Activated CD4-positive, alpha-beta T cell treated with anti-CD3 and anti-CD28 coated beads, Interleukin-2, amount 10 ng/mL, durations not matched to agents 7 days and 5 days (primary cell): ENCODE measurements at regions not wholly inside any gene's neighbourhood (a gene's known extent, or its start where the extent isn't known, plus 50 kb on each side); places are given as distances from the start of the nearest gene placed in this dataset.
"Not testable (repeated sequence)": the region's sequence is repeated elsewhere in the genome, so short reads cannot be mapped to it uniquely, and the experiment has no call there.

ENCODE experiments used
- CTCF ChIA-PET: fragments of 350-600 bp; sonication (Branson Sonifier 250); formaldehyde crosslinking; loops from one replicate; lab custom pipeline; 2021; ENCODE audit warnings: antibody characterized with exemption; lab: Charles Lee
- POLR2A ChIA-PET: fragments of 350-600 bp; sonication (Branson Sonifier 250); formaldehyde crosslinking; loops from one replicate; lab custom pipeline; 2021; ENCODE audit warnings: antibody characterized with exemption; lab: Charles Lee
- DNase-seq: peaks from one replicate; pipeline ENCODE4 v3.0.0-alpha.2; 2020
- H3K27ac Mint-ChIP-seq: one replicate; pipeline ENCODE4 v1.8.0; 2021; ENCODE audit warnings: mild to moderate bottlenecking, moderate library complexity, mixed read lengths
- H3K27me3 Mint-ChIP-seq: one replicate; pipeline ENCODE4 v1.8.0; 2021; ENCODE audit warnings: mixed read lengths
- H3K36me3 Mint-ChIP-seq: one replicate; pipeline ENCODE4 v1.8.0; 2021; ENCODE audit warnings: low read depth, mixed read lengths
- H3K4me1 Mint-ChIP-seq: one replicate; pipeline ENCODE4 v1.8.0; 2021; ENCODE audit warnings: mixed read lengths
- H3K4me3 Mint-ChIP-seq: one replicate; pipeline ENCODE4 v1.8.0; 2021; ENCODE audit warnings: mild to moderate bottlenecking, moderate library complexity, mixed read lengths
- H3K9me3 Mint-ChIP-seq: one replicate; pipeline ENCODE4 v1.8.0; 2021; ENCODE audit warnings: mixed read lengths

DNA sequence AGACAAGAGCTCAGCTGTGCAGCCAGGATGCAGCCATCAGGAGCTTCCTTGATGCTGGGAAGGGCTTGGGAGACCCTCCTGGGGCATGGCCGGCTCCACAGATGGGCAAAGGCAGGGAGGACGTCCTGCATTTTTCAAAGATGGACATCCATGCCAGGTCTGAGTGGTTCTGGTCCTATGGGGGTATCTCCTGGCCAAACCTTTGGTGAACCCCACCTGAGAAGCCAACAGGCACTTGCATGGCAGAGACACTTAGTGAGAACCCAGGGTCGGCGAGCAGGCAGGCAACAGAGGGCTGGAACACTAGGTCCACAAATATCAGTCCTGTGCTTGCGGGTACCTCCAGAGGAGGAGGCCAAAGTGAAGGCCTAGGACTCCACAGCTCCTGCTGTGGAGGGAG, 70.0 kb downstream of the KCTD15 start:
- POLR2A ChIA-PET, result no interaction called here
- H3K27me3 Mint-ChIP-seq, result peaks cover 3% of the 10 kb centered on the region
- CTCF ChIA-PET, result no interaction called here
- H3K4me1 Mint-ChIP-seq, result no peaks in the 10 kb centered on the region
- H3K4me3 Mint-ChIP-seq, result no peak overlapping the region
- no peaks in the 10 kb centered on the region for H3K9me3 Mint-ChIP-seq
- DNase-seq, result no peak
- H3K36me3 Mint-ChIP-seq, result no peaks in the 10 kb centered on the region
- H3K27ac Mint-ChIP-seq, result no peak overlapping the region

DNA sequence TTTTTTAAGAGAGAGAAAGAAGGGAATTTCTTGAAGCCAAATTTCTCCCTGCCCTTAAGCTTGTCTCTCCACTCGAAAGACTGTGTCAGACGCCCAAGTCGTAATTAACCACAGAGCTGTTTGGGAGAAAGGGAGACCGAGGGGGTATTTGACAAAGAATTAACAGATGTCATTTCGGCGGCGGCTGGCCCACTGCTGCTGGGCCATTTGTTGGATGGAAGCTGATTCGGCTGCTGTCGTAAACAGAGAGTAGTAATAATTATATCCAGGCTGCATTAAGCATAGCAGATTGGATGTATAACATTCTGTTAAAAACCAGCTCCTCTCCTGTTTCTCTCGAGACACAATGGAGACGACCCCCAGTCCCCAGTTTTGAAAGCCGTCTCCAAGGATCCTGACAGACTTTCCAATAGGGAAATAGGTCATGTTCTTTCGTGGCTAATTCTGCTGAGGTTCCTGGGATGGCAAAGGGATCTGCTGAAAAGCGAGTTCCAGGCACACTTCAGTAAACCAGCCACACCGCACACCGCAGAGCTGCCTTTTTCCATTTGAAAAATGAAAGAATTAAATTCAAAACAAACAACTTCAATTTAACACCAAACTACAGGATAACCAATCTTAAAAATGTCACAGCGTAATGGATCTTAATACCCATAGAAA, 71.5 kb downstream of the KCTD15 start:
- no peak overlapping the region for H3K4me3 Mint-ChIP-seq
- no peak for DNase-seq
- POLR2A ChIA-PET, result no interaction called here
- peaks cover 1% of the 10 kb centered on the region for H3K27me3 Mint-ChIP-seq
- H3K9me3 Mint-ChIP-seq, result no peaks in the 10 kb centered on the region
- no peaks in the 10 kb centered on the region for H3K36me3 Mint-ChIP-seq
- no peaks in the 10 kb centered on the region for H3K4me1 Mint-ChIP-seq
- CTCF ChIA-PET, result no interaction called here
- H3K27ac Mint-ChIP-seq, result no peak overlapping the region

- ChIA-PET CTCF (no interaction called here), POLR2A (no interaction called here)
- no peak overlapping the region for H3K4me3 Mint-ChIP-seq
- no peak overlapping the region for H3K27ac Mint-ChIP-seq
- peaks cover 1% of the 10 kb centered on the region for H3K27me3 Mint-ChIP-seq
- H3K9me3 Mint-ChIP-seq, result no peaks in the 10 kb centered on the region
- H3K36me3 Mint-ChIP-seq, result no peaks in the 10 kb centered on the region
- DNase-seq, result no peak
- H3K4me1 Mint-ChIP-seq, result no peaks in the 10 kb centered on the region
Measured at GRCh38 chr19:33868788-33869412, 72.2 kb downstream of the KCTD15 start.

- H3K4me3 Mint-ChIP-seq, POLR2A ChIA-PET, H3K27me3 Mint-ChIP-seq, H3K27ac Mint-ChIP-seq, DNase-seq, H3K9me3 Mint-ChIP-seq, H3K36me3 Mint-ChIP-seq, H3K4me1 Mint-ChIP-seq: not testable (repeated sequence)
- CTCF ChIA-PET, result interaction anchor here (1.3 kb wide), 1 partner anchor 92 kb away, joined by 3 read pairs; no protein-coding TSS in a partner anchor
Measured at GRCh38 chr19:33870298-33870932, 73.7 kb downstream of the KCTD15 start.

DNA sequence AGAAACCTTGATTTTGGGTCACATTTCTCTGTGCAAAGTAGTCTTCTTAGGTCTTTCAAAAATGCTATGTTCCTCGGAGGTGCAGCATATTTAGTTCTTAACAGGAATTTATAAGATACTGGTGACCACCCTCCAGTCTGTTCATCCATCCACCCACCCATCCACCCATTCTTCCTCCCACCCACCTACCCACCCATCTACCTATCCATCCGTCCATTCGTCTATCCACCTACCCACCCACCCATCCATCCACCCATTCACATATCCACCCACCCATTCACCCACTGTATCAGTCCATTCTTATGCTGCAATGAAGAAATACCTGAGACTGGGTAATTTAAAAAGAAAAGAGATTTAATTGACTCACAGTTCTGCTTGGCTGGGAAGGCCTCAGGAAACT, 74.9 kb downstream of the KCTD15 start:
- no peaks in the 10 kb centered on the region for H3K36me3 Mint-ChIP-seq
- POLR2A ChIA-PET, result no interaction called here
- CTCF ChIA-PET, result interaction anchor here (1.3 kb wide), 1 partner anchor 94 kb away, joined by 3 read pairs; no protein-coding TSS in a partner anchor
- no peak overlapping the region for H3K4me3 Mint-ChIP-seq
- H3K9me3 Mint-ChIP-seq, result no peaks in the 10 kb centered on the region
- no peak for DNase-seq
- H3K27ac Mint-ChIP-seq, result peak overlapping the region; percentile 31
- peaks cover 1% of the 10 kb centered on the region for H3K27me3 Mint-ChIP-seq
- H3K4me1 Mint-ChIP-seq, result no peaks in the 10 kb centered on the region

GRCh38 chr19:33872445-33873320, 76.0 kb downstream of the KCTD15 start:
- no peak for DNase-seq
- H3K9me3 Mint-ChIP-seq, result no peaks in the 10 kb centered on the region
- no peaks in the 10 kb centered on the region for H3K4me1 Mint-ChIP-seq
- no peak overlapping the region for H3K27ac Mint-ChIP-seq
- H3K4me3 Mint-ChIP-seq, result no peak overlapping the region
- H3K36me3 Mint-ChIP-seq, result no peaks in the 10 kb centered on the region
- peaks cover 1% of the 10 kb centered on the region for H3K27me3 Mint-ChIP-seq
- ChIA-PET CTCF (no interaction called here), POLR2A (no interaction called here)

- H3K4me1 Mint-ChIP-seq, result no peaks in the 10 kb centered on the region
Measured at GRCh38 chr19:33875071-33875470, 78.4 kb downstream of the KCTD15 start.

DNA sequence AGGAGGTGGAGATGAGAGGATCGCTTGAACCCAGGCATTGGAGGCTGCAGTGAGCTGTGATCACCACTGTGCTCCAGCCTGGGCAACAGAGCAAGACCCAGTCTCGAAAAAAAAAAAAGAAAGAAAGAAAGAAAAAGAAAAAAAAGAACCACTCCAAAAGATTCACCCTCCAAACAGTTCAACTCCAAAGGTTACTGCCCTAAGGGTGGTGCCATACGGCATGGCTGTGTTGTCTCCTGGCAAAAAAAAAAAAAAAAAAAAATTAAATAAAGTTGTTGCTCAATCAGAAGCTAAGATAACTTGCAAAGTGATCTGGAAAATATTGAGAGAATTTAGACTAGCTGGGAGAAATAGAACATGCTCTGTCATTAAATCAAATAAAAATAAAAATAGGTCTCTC, 79.5 kb downstream of the KCTD15 start:
- Mint-ChIP-seq H3K27ac (no peak overlapping the region), H3K9me3 (no peaks in the 10 kb centered on the region), H3K36me3 (no peaks in the 10 kb centered on the region), H3K4me1 (no peaks in the 10 kb centered on the region), H3K27me3 (no peaks in the 10 kb centered on the region), H3K4me3 (no peak overlapping the region)
- DNase-seq, result no peak
- ChIA-PET POLR2A (no interaction called here), CTCF (interaction anchor here (0.6 kb wide), 1 partner anchor 357 kb away, joined by 3 read pairs; no protein-coding TSS in a partner anchor)

More at GRCh38 chr19:33875071-33875470, 78.4 kb downstream of the KCTD15 start:
- Mint-ChIP-seq H3K36me3 (no peaks in the 10 kb centered on the region), H3K4me3 (no peak overlapping the region), H3K27me3 (no peaks in the 10 kb centered on the region), H3K9me3 (no peaks in the 10 kb centered on the region), H3K27ac (no peak overlapping the region)
- ChIA-PET POLR2A (no interaction called here), CTCF (no interaction called here)
- no peak for DNase-seq

DNA sequence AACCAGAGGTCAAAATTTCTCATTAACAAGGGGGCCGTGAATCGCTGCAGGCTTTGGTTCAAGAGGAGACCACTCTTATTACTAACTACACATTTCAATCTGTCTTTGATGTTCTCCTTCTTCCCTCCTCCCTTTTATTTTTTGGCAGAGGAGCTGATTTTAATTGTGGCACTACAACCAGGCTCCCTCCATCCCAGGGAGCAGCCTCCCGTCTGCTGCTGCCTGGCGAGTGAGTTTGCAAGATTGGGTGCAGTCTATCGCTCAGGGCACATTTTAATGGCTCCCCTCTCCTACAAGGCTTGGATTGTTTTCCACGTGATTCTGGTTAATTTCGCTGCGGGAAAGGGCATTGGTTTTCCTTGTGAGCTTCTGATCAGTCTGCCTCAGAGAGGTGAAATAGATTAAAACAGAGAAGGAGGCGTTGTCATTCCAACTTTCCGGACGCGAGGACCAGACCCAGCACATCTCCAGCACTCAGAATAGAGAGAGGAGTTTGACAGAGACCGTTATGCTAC, 81.4 kb downstream of the KCTD15 start:
- Mint-ChIP-seq H3K36me3 (no peaks in the 10 kb centered on the region), H3K9me3 (no peaks in the 10 kb centered on the region), H3K4me1 (no peaks in the 10 kb centered on the region), H3K27me3 (no peaks in the 10 kb centered on the region), H3K27ac (no peak overlapping the region), H3K4me3 (no peak overlapping the region)
- CTCF ChIA-PET, result interaction anchor here (0.6 kb wide), 1 partner anchor 26 kb away, joined by 3 read pairs; no protein-coding TSS in a partner anchor
- POLR2A ChIA-PET, result no interaction called here
- no peak for DNase-seq

GRCh38 chr19:33878910-33879810, 82.5 kb downstream of the KCTD15 start:
- peaks cover 1% of the 10 kb centered on the region for H3K4me1 Mint-ChIP-seq
- ChIA-PET CTCF (no interaction called here), POLR2A (no interaction called here)
- no peaks in the 10 kb centered on the region for H3K9me3 Mint-ChIP-seq
- H3K27ac Mint-ChIP-seq, result no peak overlapping the region
- no peaks in the 10 kb centered on the region for H3K36me3 Mint-ChIP-seq
- H3K27me3 Mint-ChIP-seq, result no peaks in the 10 kb centered on the region
- DNase-seq, result no peak
- no peak overlapping the region for H3K4me3 Mint-ChIP-seq

DNA sequence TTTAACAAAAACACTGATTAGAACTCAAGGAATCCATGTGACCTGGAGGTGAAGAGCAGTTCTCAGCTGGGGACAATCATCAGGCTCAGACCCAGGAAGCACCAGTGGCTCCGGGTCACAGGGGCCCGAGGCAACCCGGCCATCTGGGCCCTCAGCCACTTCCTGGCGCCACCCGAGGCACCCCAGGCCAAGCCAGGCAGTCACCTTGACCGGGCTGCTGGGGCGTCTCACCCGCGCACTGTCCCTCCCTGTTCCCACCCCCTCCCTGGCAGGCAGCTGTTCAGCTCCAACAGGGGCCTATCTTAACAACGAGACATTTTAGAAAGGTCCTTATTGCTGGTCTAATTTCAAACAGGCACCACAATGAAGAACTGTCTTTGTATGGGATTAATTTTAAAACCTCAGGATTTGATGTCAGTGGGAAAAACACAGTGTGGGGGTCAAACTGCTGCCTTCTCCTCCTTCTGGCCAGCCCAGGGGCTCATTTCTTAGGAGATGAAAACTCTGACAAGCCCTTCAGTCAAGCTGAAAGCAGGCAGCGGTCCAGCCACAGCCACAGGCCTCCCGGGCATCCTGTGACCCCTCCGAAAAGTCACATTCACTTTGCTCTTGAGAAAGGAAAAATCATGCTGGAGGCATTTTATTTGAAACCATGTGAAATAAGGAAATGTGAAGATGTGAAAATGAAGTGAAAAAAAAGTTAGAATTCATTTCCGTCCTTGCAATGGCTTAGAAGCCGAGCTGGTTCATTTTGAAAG, 83.3 kb downstream of the KCTD15 start:
- H3K9me3 Mint-ChIP-seq, result no peaks in the 10 kb centered on the region
- H3K27ac Mint-ChIP-seq, result no peak overlapping the region
- peaks cover 4% of the 10 kb centered on the region for H3K4me1 Mint-ChIP-seq
- CTCF ChIA-PET, result no interaction called here
- POLR2A ChIA-PET, result no interaction called here
- no peak overlapping the region for H3K4me3 Mint-ChIP-seq
- no peak for DNase-seq
- H3K27me3 Mint-ChIP-seq, result peaks cover 3% of the 10 kb centered on the region
- no peaks in the 10 kb centered on the region for H3K36me3 Mint-ChIP-seq
